ENCODE measurements at regions not wholly inside any gene's neighbourhood (a gene's known extent, or its start where the extent isn't known, plus 50 kb on each side); places are given as distances from the start of the nearest gene placed in this dataset.
"Not testable (repeated sequence)": the region's sequence is repeated elsewhere in the genome, so short reads cannot be mapped to it uniquely, and the experiment has no call there.

DNA sequence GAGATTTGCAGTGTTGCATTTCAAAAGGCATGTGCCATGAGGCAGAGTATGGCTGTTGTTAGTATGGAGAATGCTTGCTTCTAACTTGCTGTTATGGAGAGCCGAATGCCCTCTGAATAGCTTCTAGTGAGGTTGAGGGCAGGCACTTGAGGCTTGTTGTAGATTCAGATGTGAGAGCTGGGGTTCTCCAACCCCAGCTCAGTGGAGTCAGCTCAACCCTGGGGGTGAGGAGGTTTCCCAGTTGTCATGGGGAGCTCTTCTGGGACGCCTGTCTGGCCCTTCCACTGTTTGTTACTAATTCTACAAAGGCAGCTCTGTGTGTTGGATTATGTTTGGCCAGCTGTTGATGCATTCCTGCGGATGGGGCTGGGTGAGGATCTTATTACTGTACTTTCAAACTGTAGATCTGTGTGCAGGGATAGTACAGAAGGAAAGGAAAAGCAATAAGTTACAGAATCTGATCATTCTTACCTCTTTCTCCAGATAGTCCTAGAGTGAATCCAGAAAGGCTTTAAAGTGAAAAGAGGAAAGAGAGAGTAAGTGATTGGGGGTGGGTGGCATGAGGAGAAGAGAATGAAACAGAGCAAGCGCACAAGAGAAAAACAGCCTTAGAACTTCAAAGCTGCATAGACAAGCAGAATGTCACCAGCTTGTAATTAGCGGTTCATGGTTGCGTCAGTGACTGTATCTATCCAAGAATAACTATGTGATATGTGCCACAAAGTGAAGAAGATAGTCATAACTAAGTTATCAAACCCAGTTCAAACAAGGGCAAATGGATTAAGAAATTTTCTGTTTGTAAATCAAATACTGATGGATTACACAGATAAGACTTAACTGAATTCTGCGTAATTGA lies 148.7 kb downstream of the PRL start:
- peak; percentile 11 for DNase-seq (ENCODE audit: low read depth)

DNA sequence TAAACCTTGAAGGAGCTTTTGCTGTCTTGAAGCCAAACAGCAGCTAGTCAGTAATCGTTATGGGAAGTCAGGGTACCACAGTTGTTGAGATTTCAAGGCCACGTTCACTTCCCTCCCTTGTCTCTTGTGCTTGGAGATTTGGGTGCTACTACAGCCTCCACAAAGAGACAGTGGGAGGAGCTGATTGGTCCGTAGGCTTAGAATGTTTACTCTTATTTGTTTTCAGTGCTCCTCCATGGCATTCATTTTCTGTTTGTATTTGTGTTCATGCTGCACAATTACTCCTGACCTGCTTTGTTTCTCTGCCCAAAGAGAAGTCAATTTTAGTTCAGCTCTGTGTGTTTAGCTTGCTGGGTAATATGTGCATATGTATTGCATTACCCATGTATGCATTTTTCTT lies 147.7 kb downstream of the PRL start:
- no peak for DNase-seq (ENCODE audit: low read depth)

DNA sequence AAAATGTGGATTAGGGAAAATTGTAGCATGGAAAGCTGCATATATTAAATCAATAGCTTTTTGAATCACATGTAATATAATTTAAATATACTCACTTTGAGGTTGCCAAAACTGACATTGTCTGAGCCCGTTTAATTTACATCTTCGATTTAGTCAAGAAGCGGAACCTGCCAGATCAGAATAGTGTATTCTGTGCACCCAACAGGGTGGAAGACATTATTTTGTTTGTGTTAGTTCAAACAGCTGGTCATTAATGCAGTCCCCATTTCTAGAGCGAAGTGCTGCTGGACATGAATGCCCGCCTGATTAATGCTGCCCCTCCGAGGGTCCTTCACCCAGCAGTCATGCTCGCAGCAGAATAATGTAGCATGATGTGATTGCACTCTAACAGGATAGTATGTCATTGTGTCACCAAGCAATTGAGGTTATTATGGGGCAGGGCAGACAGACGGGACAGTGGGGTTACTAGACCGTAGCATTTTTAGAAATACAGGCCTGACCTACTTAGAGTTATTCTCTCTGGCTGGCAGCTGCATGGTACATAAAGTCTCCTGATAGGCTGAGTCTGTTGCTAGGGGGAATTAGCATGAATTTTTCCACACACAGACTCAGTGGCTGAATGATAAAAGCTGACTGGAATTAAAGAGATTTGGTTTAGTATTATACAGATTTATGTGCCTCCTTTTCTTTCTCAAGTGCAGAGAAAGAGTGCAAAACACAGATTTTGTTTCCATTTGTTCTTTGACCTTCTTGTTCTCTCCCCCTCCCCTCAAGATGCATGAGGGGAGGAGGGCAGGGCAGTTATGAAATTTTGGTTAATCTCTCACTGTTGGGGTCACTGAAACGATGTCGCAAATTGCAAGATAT lies 147.1 kb downstream of the PRL start:
- DNase-seq (ENCODE audit: low read depth), result no peak

- DNase-seq (ENCODE audit: low read depth), result no peak
These were observed 146.3 kb downstream of the PRL start for GRCh38 chr6:22150368-22151035.

GRCh38 chr6:22151892-22152291 lies 144.9 kb downstream of the PRL start:
- no peak for DNase-seq (ENCODE audit: low read depth)

DNA sequence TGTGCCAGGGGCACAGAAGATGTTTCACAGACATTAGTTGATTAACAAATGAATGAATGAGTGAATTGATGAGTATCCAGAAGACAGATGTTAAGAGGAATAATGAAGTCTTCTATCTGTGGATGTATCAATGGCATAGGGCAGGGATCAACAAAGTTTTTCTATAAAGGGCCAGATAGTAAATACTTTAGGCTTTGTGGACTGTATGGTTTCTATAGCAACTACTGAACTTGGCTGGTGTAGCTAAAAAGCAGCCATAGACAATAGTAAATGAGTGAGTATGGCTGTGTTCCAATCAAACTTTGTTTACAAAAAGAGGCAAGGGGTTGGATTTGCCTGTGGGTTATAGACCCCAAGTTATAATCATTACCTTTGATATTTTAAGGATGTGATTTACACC lies 144.0 kb downstream of the PRL start:
- DNase-seq (ENCODE audit: low read depth), result no peak

DNA sequence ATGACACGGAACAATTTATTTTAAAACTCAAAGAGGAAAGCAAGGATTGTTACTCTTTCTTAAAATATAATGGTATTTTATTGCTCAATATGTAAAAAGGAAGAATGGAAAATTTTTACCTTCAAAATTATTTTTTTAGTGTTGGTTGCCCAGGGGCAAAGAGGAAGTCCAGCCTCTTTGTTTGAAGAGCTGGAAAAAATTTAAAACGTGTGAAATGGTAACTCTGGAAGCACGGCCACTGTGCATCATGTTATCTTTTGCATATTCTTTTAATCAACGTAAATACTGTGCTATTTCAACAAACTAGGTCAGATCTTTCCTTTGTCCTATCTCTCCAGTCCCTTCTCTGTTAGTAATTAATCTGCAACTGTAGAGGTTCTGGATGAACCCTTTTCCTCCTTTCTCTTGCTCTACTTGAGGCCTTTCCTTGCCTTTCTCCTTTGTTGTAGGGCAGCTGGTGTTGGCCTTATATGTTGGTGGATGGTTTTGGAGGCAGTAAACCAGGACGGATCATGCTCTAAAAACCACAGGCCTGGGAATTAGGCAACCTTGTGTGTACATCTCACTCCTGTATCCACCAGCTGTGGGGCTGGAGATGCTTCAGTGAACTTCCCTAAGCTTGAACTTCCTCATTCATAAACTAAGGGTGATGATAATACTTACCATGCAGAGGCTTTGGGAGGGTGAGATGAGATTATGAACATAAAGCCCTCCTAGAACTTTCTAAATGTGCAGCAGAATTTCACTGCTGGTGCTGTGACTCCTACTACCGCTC lies 143.3 kb downstream of the PRL start:
- DNase-seq (ENCODE audit: low read depth), result no peak

DNA sequence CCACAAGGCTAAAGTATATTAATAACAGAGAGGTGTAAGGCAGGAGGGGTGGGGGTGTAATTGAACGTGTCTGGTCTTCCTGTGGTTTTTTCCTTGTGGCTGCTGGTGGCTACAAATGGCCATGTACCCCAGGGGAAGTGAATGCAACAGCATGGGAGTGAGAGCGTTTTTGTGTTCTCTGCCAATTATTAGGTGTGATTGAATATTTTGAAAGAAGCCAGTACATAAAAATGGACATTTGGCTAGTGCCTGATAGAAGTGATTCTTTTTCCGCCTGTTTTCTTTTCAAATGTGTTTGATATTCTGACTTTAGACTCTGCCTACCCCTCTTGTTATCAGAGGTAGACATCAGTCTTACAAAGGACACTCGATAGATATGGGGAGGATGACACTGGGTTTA lies 141.3 kb downstream of the PRL start:
- DNase-seq (ENCODE audit: low read depth), result no peak

DNA sequence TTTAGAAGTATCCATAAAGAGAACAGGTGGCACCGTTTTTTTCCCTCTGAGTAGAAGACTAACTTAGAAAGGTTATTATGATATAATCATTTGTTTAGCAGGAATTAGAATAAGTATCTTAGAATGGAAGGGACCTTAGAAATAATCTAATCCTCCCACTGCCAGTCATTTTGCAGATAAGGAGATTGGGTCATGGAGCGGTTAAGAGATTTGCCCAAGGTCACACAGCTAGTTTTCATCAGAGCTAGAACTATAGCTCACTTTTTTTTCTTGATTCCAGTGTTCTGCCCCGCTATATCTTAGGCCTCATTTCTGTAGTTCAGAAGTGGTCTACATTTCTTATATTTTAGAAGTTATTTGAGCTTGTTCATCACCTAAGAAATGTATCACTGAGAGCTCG lies 139.6 kb downstream of the PRL start:
- no peak for DNase-seq (ENCODE audit: low read depth)

- no peak for DNase-seq (ENCODE audit: low read depth)
These were observed 132.6 kb downstream of the PRL start for GRCh38 chr6:22164236-22164635.

- not testable (repeated sequence) for DNase-seq (ENCODE audit: low read depth)
These were observed 125.8 kb downstream of the PRL start for GRCh38 chr6:22171006-22171405.

DNA sequence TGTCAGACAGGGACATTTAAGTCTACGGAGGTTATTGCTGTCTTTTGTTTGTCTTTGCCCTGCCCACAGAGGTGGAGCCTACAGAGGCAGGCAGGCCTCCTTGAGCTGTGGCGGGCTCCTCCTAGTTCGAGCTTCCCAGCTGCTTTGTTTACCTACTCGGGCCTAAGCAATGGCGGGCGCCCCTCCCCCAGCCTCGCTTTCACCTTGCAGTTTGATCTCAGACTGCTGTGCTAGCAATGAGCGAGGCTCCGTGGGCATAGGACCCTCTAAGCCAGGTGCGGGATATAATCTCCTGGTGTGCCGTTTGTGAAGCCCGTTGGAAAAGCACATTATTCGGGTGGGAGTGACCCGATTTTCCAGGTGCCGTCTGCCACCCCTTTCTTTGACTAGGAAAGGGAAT lies 125.0 kb downstream of the PRL start:
- not testable (repeated sequence) for DNase-seq (ENCODE audit: low read depth)

DNA sequence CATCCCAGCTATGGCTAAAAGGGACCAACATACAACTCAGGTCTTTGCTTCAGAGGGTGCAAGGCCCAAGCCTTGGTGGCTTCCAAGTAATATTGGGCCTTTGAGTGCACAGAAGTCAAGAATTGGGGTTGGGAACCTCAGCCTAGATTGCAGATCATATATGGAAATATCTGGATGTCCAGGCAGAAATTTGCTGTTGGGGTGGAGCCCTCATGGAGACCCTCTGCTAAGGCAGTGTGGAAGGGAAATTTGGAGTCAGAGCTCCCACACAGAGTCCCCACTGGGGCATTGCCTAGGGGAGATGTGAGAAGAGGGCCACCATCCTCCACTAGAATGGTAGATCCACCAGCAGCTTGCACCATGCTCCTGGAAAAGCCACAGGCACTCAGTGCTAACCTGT lies 123.5 kb downstream of the PRL start:
- DNase-seq (ENCODE audit: low read depth), result no peak

- DNase-seq (ENCODE audit: low read depth), result not testable (repeated sequence)
These were observed 116.6 kb downstream of the PRL start for GRCh38 chr6:22180250-22180649.

DNA sequence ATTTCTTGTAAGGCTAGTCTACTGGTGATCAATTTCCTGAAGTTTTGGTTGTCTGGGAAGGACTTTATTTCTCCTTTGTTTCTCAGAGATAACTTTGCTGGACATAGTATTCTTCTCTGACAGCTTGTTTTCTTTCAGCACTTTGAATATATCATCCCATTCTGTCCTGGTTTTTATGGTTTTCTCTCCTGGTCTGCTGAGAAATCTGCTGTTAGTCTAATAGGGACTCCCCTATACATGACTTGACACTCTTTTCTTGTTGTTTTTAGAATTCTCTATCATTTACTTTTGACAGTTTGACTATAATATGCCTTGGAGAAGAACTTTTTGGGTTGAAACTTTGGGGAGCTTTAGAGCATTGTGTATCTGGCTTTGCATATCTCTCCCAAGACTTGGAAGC lies 112.5 kb downstream of the PRL start:
- DNase-seq (ENCODE audit: low read depth), result no peak

GRCh38 chr6:22189946-22190345 lies 106.9 kb downstream of the PRL start:
- no peak for DNase-seq (ENCODE audit: low read depth)

GRCh38 chr6:22194188-22194921 lies 102.5 kb downstream of the PRL start:
- no peak for DNase-seq (ENCODE audit: low read depth)

DNA sequence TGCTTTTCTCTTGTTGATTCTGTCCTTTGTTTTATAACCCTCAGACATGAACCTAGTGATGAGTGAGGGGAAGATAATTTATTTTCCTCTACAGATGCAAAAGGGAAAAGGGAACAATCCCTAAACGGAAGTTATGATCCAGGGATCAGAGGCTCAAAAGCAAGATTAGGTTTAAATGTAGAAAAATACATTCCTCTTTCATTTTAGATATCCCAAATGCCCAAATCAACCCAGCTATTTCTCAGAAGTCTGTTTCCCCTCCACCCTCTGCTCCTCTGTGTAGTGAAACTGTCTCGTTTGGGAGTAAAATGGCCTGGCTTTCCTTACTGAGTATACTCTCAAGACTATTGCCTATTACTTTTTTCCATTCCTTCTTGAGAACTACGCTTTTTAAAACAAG lies 97.1 kb downstream of the PRL start:
- DNase-seq (ENCODE audit: low read depth), result no peak

- DNase-seq (ENCODE audit: low read depth), result no peak
These were observed 92.7 kb downstream of the PRL start for GRCh38 chr6:22204153-22204552.

DNA sequence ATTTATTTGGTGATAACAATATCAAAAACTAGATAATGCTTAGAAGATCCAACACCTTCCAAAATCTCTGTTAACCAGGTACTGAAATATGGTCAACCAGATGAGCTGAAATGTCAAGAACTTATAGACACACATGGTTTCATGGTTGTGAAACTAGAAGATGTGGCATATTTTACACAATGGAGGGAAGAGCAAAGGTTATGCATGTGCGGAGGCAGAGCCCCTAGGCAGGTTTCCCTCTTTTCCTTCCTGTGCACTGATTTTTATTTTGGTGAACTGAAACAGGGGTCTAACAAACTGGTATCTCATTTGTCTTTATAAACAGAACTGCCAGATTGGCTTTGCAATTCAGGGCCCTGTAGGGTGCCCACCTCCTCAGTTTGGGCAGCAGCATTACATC lies 91.6 kb downstream of the PRL start:
- no peak for DNase-seq (ENCODE audit: low read depth)

- DNase-seq (ENCODE audit: low read depth), result no peak
These were observed 90.7 kb downstream of the PRL start for GRCh38 chr6:22206106-22206505.

Data from HS-27A (cell line).